GM11168 (cell line): ENCODE measurements at regions not wholly inside any gene's neighbourhood (a gene's known extent, or its start where the extent isn't known, plus 50 kb on each side); places are given as distances from the start of the nearest gene placed in this dataset.

Source experiments
- in situ Hi-C: fragments of 300-500 bp; cut with MboI; formaldehyde crosslinking; loops from one replicate; pipeline ENCODE4 v1.12.0; 2022; ENCODE audit warnings: low sequenced_read_pairs; ENCODE audit not compliant: unreplicated experiment

DNA sequence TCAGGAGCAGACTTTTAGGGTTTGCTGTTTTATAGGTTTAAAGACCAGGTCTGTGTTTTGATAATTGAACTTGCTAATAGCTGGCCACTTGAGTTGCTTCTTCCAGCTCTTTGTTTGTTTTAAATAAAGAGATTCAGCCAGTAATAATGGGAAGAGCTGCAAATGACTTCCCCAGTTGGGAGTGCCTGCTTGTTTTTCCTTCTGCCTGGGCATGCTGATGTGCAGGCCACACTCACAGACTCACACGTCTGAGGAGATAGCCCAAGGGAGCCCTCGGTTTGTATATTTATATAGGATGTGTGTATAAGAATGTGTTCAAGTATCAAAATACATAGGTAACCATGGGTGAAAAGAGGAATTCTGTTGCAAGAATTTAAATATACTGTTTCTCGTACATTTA is 78.2 kb upstream of the BOC start:
- in situ Hi-C loops = loop anchor here (5.0 kb wide), 1 partner anchor 154 kb away; no protein-coding TSS in a partner anchor

DNA sequence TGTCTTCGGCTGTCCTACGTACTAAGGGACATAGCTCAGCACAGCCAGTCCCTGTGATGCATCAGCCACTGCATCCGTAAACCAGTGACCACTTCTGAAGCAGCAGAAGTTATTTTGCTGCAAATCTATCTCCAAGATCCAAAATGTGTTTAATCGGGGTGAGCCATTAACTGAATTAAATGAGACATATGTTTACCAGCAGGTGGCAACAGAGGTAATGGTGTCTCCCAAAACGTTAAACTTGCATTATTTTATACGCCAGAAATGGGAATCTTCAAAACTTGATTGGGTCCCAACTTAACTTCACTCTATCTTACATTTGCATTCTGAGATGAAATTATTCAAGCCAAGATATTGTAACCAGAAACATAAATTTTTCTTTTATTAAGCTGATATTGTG is 75.3 kb upstream of the BOC start:
- in situ Hi-C loops = no loop called here

DNA sequence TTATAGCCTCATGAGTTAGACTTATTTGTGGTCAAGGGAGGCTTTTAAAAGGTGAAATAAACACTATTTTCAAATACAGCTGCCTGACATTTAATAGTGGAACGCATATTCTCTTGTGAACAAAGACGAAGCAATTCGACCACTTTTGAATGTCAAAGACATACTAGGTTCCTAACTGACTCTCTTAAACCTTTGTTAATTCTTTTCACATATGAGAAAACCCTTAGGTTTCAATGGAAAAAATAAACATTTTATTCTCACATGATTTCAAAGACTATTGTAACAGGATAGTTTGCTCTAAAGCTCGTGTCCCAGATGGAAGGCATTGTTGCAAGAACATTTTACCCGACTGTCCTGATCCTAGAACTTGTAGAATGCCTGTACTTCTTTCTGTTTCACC is 74.8 kb upstream of the BOC start:
- in situ Hi-C loops = no loop called here

DNA sequence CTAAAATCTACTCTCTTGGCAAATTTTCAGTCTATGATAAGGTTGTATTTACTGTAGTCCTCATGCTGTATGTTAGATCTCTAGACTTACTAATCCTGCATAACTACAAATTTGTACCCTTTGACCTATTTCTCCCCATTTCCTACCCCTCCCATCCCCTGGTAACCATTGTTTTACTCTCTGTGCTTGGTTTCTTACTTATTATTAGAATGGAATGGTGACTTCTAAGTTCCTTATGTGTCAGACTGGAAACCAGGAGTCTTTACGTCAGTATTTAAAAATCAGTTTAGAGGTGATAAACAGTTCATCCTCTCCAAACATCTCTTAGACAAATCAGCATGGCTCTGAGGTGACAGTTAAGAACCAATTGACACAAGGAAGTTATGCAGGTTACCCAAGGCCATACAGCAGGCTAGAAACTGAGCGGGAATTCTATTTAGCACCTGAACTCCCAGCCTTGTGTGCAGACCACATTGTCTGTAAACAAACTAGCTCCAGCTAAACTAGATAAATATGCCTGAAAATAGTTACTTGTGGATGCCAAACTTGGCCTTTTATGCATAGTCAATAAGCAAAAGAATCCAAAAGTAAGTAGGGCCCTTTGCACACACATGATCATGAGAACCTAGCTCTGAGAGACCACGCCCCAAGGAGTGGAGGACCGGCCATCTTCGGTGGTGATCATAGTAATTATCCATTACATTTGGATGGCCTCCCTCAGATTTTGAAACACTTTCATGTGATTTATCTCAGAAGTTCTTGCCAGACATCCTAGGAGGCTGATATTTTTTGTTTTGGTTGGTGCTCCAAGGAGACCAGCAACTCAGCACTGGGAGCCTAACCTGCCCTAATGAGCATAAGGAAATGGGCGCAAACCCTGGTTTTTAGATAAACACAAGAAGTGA is 72.3 kb upstream of the BOC start:
- in situ Hi-C loops = no loop called here

DNA sequence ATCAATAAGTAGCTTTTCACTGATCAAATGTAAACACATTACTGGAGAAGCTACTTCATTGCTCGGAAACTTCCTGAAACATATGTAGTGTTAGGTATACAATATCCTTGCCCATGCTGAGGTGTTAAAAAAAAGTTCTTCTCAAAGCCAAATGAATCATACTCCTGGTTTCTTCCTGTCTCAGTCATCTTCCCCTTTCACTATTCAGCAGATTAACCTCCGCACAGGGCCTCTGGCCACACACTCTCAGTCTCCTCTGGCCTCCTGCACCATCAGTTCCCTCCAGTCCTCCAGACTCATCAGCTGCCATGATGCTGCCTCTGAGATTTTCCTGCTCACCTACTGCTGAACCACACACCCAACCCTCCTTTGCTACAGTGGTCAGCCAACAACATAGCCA is 70.5 kb upstream of the BOC start:
- in situ Hi-C loops = no loop called here

DNA sequence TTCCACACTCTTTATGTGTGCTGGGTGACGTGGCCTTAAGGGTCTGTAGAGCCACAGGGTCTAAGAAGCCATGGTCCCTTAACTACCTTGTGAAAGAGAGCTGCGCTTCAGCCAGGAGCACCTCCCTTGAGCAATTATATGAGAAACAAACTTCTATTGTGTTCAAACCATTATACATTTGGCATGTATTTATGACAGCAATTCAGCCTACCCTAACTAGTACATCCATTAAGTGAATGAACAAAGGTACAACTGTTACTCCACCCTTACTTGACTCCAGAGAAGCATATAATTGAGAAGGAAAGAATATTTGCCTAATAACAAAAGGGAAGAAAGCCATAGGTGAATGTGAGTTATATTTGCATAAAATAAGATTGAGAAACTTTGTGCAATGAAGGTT is 69.8 kb upstream of the BOC start:
- in situ Hi-C loops = no loop called here

DNA sequence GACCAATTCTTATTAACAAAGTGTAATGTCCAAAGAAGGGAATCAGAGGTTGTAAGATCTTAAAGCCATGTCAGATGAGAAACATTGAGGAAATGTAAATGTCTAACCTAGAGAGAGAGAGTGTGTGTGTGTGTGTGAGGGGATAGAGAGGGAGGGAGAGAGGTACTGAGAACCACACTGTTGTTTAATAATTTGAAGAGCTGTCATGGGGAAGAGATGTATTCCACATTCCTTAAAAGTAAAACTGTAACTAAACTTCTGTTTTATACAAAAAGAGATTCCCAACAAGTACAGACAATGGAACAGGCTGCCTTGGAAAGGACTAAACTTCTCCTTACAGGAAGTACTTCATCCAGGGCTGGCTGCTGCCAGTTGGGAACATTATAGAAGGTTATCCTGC is 68.9 kb upstream of the BOC start:
- in situ Hi-C loops = no loop called here

DNA sequence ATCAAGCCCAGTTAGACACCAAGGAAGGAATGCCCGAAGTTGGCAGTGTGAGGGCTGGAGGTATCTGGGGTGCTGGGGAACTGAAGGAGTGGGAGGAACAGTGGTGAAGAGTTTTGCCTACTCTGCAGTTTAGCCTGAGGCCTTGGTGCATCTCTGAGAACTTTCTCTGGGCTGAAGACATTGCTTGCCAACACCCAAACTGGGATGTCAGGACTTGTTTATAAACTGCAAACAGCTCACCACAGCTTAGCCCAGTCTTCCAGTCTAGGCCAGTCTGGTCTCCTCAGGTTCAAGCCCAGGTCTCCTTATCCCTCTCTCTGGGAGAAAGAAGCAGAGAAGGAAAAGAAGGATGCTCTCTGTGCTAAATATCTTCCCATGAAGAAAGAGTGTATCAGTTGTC is 68.0 kb upstream of the BOC start:
- in situ Hi-C loops = no loop called here

DNA sequence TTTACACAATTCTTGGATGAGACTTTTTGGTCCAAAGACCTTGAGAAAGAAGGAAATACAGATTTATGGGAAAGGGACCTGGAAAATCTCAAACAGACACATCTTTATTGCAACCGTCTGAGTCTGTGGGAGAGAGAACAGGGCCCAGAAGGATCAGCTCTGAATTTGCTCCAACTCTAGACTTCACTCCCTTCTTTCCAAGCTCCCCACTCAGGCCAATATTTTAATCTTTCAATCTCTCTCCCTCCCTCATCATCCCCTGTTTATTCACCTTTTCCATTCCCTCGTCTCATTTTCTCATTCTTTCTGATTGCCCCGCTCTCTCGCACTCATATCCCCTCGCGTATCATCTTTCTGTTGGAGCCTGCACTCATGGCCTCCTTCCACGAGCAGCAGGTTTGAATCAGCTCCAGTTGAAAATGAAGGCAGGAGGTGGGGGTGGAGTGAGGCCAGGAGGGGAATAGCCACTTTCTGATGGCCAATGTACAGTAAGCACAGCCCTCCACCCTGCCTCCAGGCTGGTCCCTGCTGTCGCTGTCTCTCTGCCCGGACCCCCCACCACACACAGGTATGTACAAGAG is 63.6 kb upstream of the BOC start:
- in situ Hi-C loops = no loop called here

DNA sequence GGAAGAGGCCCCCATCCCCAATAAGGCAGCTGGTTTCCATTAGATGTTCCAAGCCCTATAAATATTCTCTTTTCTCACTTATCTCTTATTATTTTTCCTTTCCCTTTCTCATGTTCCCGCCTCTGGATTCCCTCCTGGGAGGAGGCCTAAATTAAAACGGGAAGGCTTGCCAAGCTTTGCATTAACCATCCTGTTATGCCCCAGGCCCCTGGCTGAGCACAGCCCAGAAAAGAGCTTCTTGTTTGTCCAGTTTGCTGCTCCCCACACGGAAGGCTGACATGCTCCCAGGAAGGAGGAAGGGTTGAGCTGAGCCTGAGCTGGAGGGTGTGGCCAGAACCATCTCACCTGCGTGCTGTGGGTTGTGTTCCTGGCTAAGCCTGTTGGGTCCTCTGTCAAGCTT is 63.1 kb upstream of the BOC start:
- in situ Hi-C loops = no loop called here

DNA sequence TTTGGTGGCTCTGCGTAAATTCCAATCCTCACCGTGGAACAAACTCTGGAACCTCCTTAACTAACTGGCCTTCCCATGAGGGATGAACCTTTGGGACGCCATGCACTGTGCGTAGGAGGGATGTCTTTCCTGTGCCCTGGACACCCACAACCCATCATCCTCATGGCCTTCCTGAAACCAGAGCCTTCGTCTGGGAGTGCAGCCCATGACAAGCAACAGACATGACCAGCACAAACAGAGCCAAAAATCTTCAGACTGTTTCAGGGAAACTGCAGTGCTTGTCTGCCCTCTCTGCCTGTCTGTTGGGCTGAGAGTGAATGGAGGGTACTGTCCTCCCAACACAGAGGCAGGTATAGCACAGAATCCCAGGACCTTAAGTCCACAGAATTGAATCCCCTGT is 61.1 kb upstream of the BOC start:
- in situ Hi-C loops = no loop called here

DNA sequence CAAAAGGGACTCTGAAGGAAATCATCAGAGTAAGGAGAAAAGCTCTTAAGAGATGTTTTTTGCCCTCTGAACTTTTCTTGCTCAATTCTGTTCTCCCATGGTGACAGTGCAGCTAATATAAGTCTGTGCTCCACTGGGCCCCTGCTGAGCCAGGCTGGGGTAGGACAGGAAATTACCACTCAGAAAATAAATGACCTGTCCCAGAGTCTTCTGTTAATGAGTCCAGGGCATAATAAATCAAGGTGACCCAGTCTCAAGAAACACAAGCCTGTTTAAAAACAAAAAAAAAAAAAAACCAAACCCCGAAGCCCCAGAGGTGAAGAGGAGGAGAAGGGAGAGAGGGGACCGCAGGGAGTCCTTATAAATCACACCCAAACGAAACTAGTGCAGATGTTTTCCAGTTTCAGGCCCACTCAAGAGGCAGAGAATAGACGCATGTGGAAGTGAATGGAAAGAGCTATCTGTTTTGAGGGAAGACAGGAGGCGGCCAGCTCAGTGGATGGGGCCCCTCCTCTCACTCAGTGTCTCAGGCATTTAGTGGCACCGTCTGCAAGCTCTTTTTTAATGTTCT is 59.8 kb upstream of the BOC start:
- in situ Hi-C loops = no loop called here

DNA sequence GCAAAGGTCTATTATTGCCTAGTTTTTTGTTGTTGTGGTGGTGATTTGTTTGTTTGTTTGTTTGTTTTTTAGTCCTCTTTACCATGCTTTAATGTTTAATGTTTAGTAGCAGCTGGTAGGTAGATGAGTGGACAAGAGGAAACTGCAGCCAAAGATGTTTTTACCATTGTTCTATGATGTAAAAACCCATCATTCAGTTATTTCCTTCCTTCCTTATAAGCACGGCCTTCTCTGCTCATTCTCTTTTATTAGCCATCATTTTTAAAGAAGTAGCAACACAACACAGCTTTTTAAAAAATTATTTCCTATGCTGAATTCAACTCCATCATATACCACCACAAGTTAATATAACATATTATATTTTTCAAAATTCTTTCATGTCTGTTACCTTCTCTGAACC is 58.5 kb upstream of the BOC start:
- in situ Hi-C loops = no loop called here

DNA sequence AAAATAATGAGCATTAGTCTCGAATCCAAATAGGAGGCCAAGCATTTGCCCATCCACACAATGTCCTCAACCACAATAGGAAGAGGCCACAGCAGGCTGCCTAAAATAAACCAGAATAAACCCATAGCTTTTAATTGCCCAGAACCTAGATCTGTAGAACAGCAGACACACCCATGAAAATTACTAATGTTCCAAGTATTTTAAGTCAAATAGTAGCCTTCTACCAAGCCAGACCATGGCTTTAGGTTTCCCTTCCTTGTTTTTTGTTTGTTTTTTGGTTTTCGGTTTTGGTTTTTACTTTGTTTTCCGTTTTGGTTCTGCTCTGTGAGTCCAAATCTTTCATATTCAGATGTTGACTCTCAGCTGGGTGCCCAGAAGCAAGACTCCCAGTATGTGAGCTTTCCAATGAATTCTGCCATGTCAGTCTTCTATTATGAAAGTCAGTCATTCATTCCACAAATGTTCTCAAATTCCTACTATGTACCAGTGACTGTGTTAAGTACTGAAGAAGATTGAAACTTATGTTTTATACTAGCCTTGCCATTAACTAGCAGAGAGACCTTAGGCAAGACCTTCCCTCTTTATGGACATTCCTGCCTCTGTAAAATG is 57.8 kb upstream of the BOC start:
- in situ Hi-C loops = no loop called here

DNA sequence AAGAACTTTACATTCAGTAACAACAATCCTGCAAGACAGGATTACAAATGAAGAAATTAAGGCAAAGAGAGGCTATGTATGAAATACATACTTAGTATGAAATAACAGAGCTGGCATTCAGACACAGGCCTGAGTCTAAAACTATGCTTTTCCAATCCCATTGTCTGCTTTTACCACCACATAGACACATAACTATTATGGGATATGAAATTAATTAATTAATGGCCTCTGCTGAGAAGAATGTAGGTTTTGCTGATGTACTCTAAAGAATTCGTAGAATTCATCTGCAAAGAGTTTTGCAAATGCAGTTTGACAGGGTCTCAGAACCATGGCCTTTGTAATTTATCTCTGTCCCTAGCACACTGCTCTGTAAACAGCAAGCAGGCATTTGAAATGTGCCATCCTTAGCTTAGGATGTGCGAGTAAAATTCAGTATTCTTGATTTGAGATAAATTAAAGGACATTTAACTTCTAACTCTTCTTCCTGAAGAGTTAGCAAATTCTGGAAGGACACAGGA is 54.5 kb upstream of the BOC start:
- in situ Hi-C loops = no loop called here

DNA sequence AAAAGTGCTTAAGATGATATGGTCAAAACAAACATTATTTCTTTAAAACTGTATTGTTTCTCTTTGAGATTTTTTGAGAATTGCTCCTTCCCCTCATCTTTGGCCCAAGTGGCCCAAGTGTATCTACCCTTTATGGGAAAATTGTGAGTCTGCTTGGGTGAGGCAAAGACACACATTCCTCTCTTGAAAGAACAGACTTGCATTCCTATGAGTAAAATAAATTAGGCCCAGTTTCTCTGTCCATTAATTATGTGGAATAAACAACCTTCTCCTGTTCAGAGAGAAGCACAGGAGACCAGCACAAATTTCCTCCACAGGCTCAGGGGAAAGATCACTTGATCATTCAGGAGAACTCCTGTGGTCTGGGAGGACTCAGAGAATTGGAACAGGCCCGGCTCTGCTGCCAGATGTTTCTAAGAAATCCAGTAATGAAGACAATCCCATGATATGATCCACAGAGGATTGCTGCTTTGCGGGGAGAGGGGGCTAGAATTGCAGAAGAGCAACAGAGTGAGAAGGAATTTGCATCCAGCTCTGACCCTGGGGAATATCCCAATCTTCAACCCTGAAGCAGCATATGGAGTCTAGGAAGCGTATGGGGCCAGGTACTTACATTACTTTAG is 53.8 kb upstream of the BOC start:
- in situ Hi-C loops = no loop called here

DNA sequence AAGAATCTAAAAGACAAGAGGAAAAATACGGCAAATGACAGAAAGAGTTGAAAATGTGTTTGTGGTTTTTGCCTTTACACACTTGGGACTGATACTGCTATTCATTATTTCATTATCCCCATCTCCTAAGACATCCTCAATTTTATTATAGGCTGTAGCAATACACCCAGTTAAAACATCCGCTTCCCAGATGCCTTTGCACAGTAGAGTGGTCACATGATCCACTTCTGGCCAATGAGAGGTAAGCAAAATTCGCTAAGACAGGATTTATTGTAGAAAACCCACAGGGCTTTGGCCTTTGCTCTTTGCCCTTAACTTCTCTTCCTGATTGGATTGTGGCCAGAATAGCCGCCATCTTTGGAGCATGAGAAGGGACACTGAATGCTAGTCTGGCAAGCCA is 53.2 kb upstream of the BOC start:
- in situ Hi-C loops = no loop called here
